Fibroblast of skin of scalp (primary cell): ENCODE measurements at regions not wholly inside any gene's neighbourhood (a gene's known extent, or its start where the extent isn't known, plus 50 kb on each side); places are given as distances from the start of the nearest gene placed in this dataset.
"Not testable (repeated sequence)": the region's sequence is repeated elsewhere in the genome, so short reads cannot be mapped to it uniquely, and the experiment has no call there.

Experiments
- DNase-seq: peaks from one replicate; pipeline ENCODE4 v3.0.0-alpha.2; 2013

GRCh38 chr6:121881974-121882667, 446.7 kb downstream of the GJA1 start:
- peak; percentile 93 for DNase-seq

GRCh38 chr6:121884091-121884490, 448.6 kb downstream of the GJA1 start:
- peak; percentile 83 for DNase-seq

- peak; percentile 46 for DNase-seq
These were observed 449.2 kb downstream of the GJA1 start for GRCh38 chr6:121884620-121885019.

GRCh38 chr6:121885399-121886152, 450.1 kb downstream of the GJA1 start:
- DNase-seq = peak; percentile 49

- DNase-seq = no peak
These were observed 450.9 kb downstream of the GJA1 start for GRCh38 chr6:121886223-121886830.

- DNase-seq = peak; percentile 57
These were observed 452.3 kb downstream of the GJA1 start for GRCh38 chr6:121887724-121888123.

GRCh38 chr6:121890307-121890910, 455.0 kb downstream of the GJA1 start:
- no peak for DNase-seq

- not testable (repeated sequence) for DNase-seq
These were observed 460.3 kb downstream of the GJA1 start for GRCh38 chr6:121895731-121896130.

- peak; percentile 44 for DNase-seq
These were observed 460.9 kb downstream of the GJA1 start for GRCh38 chr6:121896363-121896762.

GRCh38 chr6:121896771-121897170, 461.3 kb downstream of the GJA1 start:
- DNase-seq = no peak

GRCh38 chr6:121897337-121897760, 461.9 kb downstream of the GJA1 start:
- no peak for DNase-seq

GRCh38 chr6:121901432-121901831, 466.0 kb downstream of the GJA1 start:
- no peak for DNase-seq

- DNase-seq = no peak
These were observed 469.1 kb downstream of the GJA1 start for GRCh38 chr6:121904559-121904958.

GRCh38 chr6:121912905-121913304, 477.5 kb downstream of the GJA1 start:
- DNase-seq = peak; percentile 19

- DNase-seq = no peak
These were observed 481.9 kb downstream of the GJA1 start for GRCh38 chr6:121917263-121917829.

- DNase-seq = no peak
These were observed 481.5 kb upstream of the HSF2 start for GRCh38 chr6:121917834-121918559.

- DNase-seq = no peak
These were observed 478.8 kb upstream of the HSF2 start for GRCh38 chr6:121920616-121921015.

- DNase-seq = no peak
These were observed 474.4 kb upstream of the HSF2 start for GRCh38 chr6:121925024-121925423.

GRCh38 chr6:121925534-121926255, 473.8 kb upstream of the HSF2 start:
- no peak for DNase-seq

- DNase-seq = no peak
These were observed 470.2 kb upstream of the HSF2 start for GRCh38 chr6:121929301-121929700.
